Breast epithelium (tissue), 3 donors: ENCODE measurements at regions not wholly inside any gene's neighbourhood (a gene's known extent, or its start where the extent isn't known, plus 50 kb on each side); places are given as distances from the start of the nearest gene placed in this dataset.

Experiments
- POLR2A ChIP-seq: fragments of 450-650 bp; IDR thresholded peaks from one replicate; pipeline ENCODE4 v1.6.1; 2016; ENCODE audit warnings: antibody characterized with exemption, mild to moderate bottlenecking, moderate library complexity
- POLR2AphosphoS5 ChIP-seq, 3 donors: sonication (generic); formaldehyde crosslinking; IDR thresholded peaks; one replicate each; pipeline ENCODE4 v1.6.1; 2017; ENCODE audit warnings: antibody characterized with exemption in 3 of 3
- TF ChIP-seq, protein P1 (sequence below), 3 donors: fragments of 450-650 bp; IDR thresholded peaks; one replicate each; pipeline ENCODE4 v1.5.1; 2016 to 2017; ENCODE audit warnings: antibody characterized with exemption in 3 of 3, mild to moderate bottlenecking in 3 of 3, moderate library complexity in 3 of 3

DNA sequence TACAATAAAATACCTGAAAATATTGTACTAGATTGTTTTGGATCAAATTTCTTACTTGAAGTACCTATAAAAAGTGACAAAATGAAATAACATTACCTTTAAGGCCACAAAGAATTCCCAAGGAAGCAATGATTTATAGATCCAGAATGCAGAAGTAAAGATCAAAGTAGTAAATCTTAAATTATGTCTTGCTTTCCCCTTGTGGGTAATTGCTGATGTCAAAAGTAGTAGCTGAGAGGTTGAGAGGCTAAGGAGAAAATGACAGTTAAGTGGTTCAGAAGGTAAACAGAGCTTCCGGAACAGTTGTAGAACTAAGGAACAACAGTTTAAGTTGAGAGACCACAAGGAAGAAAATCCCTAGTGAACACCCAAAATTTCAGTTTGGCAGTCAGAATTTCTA, 358.3 kb downstream of the GABRG1 start:
- TF ChIP-seq, protein P1, sequence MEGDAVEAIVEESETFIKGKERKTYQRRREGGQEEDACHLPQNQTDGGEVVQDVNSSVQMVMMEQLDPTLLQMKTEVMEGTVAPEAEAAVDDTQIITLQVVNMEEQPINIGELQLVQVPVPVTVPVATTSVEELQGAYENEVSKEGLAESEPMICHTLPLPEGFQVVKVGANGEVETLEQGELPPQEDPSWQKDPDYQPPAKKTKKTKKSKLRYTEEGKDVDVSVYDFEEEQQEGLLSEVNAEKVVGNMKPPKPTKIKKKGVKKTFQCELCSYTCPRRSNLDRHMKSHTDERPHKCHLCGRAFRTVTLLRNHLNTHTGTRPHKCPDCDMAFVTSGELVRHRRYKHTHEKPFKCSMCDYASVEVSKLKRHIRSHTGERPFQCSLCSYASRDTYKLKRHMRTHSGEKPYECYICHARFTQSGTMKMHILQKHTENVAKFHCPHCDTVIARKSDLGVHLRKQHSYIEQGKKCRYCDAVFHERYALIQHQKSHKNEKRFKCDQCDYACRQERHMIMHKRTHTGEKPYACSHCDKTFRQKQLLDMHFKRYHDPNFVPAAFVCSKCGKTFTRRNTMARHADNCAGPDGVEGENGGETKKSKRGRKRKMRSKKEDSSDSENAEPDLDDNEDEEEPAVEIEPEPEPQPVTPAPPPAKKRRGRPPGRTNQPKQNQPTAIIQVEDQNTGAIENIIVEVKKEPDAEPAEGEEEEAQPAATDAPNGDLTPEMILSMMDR (IDR thresholded peaks at IDR 0.05), result no peak
- no peak for TF ChIP-seq POLR2A
- TF ChIP-seq POLR2AphosphoS5 (IDR thresholded peaks at IDR 0.05), result no peak
